Kidney (tissue), 10 donors: ENCODE measurements at regions not wholly inside any gene's neighbourhood (a gene's known extent, or its start where the extent isn't known, plus 50 kb on each side); places are given as distances from the start of the nearest gene placed in this dataset.
"Not testable (repeated sequence)": the region's sequence is repeated elsewhere in the genome, so short reads cannot be mapped to it uniquely, and the experiment has no call there.

ENCODE experiments used
- DNase-seq, 5 donors: peaks; one replicate each; pipeline ENCODE4 v3.0.0-alpha.2; 2013 to 2020
- FAIRE-seq: peaks from 2 replicates; lab custom pipeline; 2012; peaks lifted over from hg19 to GRCh38; lab: Jason Lieb, UNC
- H3K27ac ChIP-seq, 2 donors: one replicate each; pipeline ENCODE4 v1.7.0; 2013; ENCODE audit warnings: low read depth in 2 of 2, low read length in 2 of 2, inconsistent platforms in 1 of 2
- H3K27me3 ChIP-seq: one replicate; pipeline ENCODE4 v1.7.1; 2013; ENCODE audit warnings: low read length, inconsistent platforms; ENCODE audit not compliant: control insufficient read depth, insufficient read depth
- H3K36me3 ChIP-seq, 3 donors: one replicate each; pipeline versions ENCODE4 v1.7.0 to v1.7.1; 2013; ENCODE audit warnings: low read length in 3 of 3, control low read depth in 1 of 3, inconsistent platforms in 1 of 3; ENCODE audit not compliant: insufficient read depth in 3 of 3, control insufficient read depth in 2 of 3
- H3K4me1 ChIP-seq, 3 donors: one replicate each; pipeline versions ENCODE4 v1.7.0 to v1.7.1; 2013; ENCODE audit warnings: low read length in 3 of 3, inconsistent platforms in 1 of 3, low read depth in 1 of 3; ENCODE audit not compliant: control insufficient read depth in 2 of 3, insufficient read depth in 2 of 3
- H3K4me3 ChIP-seq, 3 donors: one replicate each; pipeline versions ENCODE4 v1.7.0 to v1.8.1; 2013; ENCODE audit warnings: low read length in 3 of 3, control low read depth in 1 of 3, inconsistent platforms in 1 of 3
- H3K9ac ChIP-seq, 3 donors: one replicate each; pipeline versions ENCODE4 v1.7.0 to v1.7.1; 2013; ENCODE audit warnings: low read length in 3 of 3, control low read depth in 1 of 3, inconsistent platforms in 1 of 3
- H3K9me3 ChIP-seq, 3 donors: one replicate each; pipeline versions ENCODE4 v1.7.0 to v1.7.1; 2013; ENCODE audit warnings: low read length in 3 of 3, control low read depth in 1 of 3, inconsistent platforms in 1 of 3; ENCODE audit not compliant: control insufficient read depth in 2 of 3, insufficient read depth in 1 of 3
- intact Hi-C: fragments of 100-400 bp; cut with DNase I; formaldehyde crosslinking; loops from one replicate; pipeline ENCODE4 v1.11.1; 2022
- donor health status: control.
- donor health status: control.
- donor health status: DM: yes; HTN: yes; CAD: no.
- donor health status: Normal renal cell carcinoma (clear cell type).

DNA sequence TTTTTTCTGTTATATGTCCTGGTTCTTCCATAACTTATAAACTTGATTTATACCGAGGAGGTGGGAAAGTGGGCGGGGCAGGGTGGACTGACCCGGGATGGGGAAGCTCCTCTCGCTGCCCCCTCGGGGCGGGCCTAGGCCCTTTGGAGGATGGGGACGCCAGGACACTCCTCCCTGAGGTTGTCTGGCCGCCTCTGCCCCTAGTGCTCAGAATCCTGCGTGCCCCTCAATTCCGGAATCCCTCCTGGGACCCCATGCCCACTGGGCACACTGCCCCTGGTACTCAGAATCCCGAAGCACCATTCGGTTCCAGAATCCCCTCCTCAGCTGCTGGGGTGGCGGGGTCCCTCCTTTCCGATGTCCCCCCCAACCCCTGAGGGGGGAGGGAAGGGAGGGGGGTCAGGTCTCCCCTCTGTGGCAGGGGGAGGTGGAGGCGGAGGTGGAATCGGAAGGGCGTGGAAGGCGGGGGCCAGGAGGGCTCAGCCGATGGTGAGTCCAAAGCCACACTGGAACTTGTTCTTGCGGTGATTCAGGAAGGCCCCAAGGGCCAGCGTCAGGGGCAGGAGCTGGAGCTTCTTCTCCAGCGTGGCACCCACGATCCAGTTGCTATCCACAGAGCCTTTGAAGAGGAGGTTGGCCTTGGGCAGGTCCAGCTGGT is 164.0 kb downstream of the POTEH start:
- H3K27me3 ChIP-seq, H3K36me3 ChIP-seq, H3K4me1 ChIP-seq, H3K4me3 ChIP-seq, H3K27ac ChIP-seq, FAIRE-seq, H3K9ac ChIP-seq, H3K9me3 ChIP-seq, intact Hi-C loops: not testable (repeated sequence)
- DNase-seq, result peak in 2 of 5 donors; percentile 5 to 18

GRCh38 chr22:15854421-15854820 is 164.6 kb downstream of the POTEH start:
- H3K9ac ChIP-seq, FAIRE-seq, H3K4me3 ChIP-seq, H3K27me3 ChIP-seq, intact Hi-C loops, H3K4me1 ChIP-seq, H3K36me3 ChIP-seq, H3K9me3 ChIP-seq, H3K27ac ChIP-seq: not testable (repeated sequence)
- peak in 3 of 5 donors; percentile 2 to 52 (median 5) for DNase-seq

- H3K27ac ChIP-seq, intact Hi-C loops, H3K4me3 ChIP-seq, H3K4me1 ChIP-seq, H3K27me3 ChIP-seq, FAIRE-seq, H3K9ac ChIP-seq, H3K9me3 ChIP-seq, H3K36me3 ChIP-seq: not testable (repeated sequence)
- peak in 1 of 5 donors; percentile 15 for DNase-seq
Observed at GRCh38 chr22:15854978-15855377, 165.2 kb downstream of the POTEH start.

GRCh38 chr22:15880926-15881325 is 191.1 kb downstream of the POTEH start:
- H3K9ac ChIP-seq, H3K4me1 ChIP-seq, H3K27ac ChIP-seq, DNase-seq, intact Hi-C loops, H3K27me3 ChIP-seq, H3K36me3 ChIP-seq, H3K9me3 ChIP-seq, H3K4me3 ChIP-seq, FAIRE-seq: not testable (repeated sequence)

DNA sequence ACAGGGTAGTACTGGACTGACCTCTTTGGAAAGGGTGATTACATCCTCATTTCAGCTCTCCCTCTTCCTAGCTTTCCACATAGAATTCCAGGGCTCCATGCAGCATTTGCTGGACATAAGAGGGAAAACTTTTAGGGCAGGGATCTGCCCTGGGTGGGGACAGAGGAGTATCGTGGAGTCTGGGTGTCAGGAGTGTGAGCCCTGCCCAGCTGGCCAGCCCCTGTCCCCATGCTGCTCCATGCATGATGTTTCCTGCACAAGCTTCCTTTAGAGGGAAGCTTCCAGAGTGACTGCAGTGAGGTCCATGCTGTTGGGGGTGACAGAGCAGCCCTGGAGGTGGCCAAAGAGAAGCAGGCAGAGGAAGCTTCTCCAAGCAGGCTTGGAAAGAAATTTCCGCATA is 214.5 kb downstream of the POTEH start:
- DNase-seq, H3K27ac ChIP-seq, H3K9me3 ChIP-seq, FAIRE-seq, H3K9ac ChIP-seq, H3K36me3 ChIP-seq, H3K4me3 ChIP-seq, H3K4me1 ChIP-seq, intact Hi-C loops, H3K27me3 ChIP-seq: not testable (repeated sequence)

DNA sequence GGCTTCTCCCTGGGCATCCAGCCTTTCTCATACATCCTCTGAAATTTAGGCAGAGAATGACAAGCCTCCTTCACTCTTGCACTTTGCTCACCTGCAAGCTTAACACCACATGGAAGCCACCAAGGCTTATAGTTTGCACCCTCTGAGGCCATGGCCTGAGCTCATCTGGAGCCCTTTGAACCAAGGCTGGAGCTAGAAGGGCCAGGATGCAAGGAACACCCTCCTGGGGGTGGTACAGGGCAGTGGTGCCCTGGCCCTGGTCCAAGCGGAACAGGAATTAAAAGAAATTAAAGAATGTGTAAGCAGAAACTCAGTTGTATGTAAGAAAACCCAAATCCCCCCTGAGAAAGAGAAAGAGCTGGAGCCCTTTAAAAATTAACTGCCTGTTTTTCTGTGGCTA is 221.9 kb downstream of the POTEH start:
- intact Hi-C loops, result not testable (repeated sequence)

GRCh38 chr22:15919120-15919519 is 229.3 kb downstream of the POTEH start:
- intact Hi-C loops, H3K36me3 ChIP-seq, H3K4me3 ChIP-seq, H3K9ac ChIP-seq, H3K4me1 ChIP-seq, H3K9me3 ChIP-seq, FAIRE-seq, DNase-seq, H3K27me3 ChIP-seq, H3K27ac ChIP-seq: not testable (repeated sequence)

More for the DNA sequence above, 221.9 kb downstream of the POTEH start:
- H3K36me3 ChIP-seq, DNase-seq, H3K4me1 ChIP-seq, FAIRE-seq, H3K4me3 ChIP-seq, H3K27me3 ChIP-seq, H3K9ac ChIP-seq, H3K9me3 ChIP-seq, H3K27ac ChIP-seq: not testable (repeated sequence)

DNA sequence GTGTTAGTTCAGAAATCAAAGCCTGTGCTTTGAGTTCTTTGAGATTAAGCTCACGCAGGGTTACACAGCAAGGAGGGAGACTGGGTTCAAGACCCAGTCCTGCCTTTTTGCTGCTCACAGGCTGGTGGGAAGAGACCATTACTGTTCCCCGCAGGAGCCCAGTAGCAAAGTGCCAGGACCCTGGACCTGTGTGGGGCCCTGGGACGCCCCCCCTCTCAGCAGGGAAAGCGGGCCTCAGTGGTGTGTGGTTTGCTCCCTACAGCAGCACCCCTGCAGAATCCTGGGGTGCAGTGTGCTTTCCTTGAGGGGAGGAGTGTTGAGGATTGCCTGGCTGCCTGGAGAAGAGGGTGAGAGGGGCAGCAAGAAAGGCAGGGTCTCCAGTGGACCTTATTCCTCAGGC is 231.1 kb downstream of the POTEH start:
- H3K27me3 ChIP-seq, H3K4me1 ChIP-seq, H3K36me3 ChIP-seq, DNase-seq, FAIRE-seq, H3K9ac ChIP-seq, H3K9me3 ChIP-seq, H3K4me3 ChIP-seq, intact Hi-C loops, H3K27ac ChIP-seq: not testable (repeated sequence)
